SU-DHL-6 (cell line): ENCODE measurements at regions not wholly inside any gene's neighbourhood (a gene's known extent, or its start where the extent isn't known, plus 50 kb on each side); places are given as distances from the start of the nearest gene placed in this dataset.

ENCODE experiments used
- H2AFZ ChIP-seq: fragments of 200-600 bp; sonication (generic); 2 replicates; pipeline ENCODE4 v1.6.1; 2014; ENCODE audit warnings: low read depth, mild to moderate bottlenecking, moderate library complexity, mixed read lengths, antibody characterized with exemption, low read length; ENCODE audit not compliant: severe bottlenecking
- H3F3A ChIP-seq: fragments of 200-600 bp; shearing (Covaris generic); 2 replicates; pipeline ENCODE4 v1.6.0; 2016; ENCODE audit warnings: antibody characterized with exemption, mild to moderate bottlenecking; ENCODE audit not compliant: insufficient read depth
- H3K27ac ChIP-seq: fragments of 200-600 bp; sonication (generic); 2 replicates; pipeline ENCODE4 v1.5.1; 2016; ENCODE audit warnings: low read depth, mild to moderate bottlenecking, low read length, moderate library complexity, mixed read lengths
- H3K27me3 ChIP-seq: fragments of 200-600 bp; sonication (generic), shearing (Covaris generic); 2 replicates; pipeline ENCODE4 v1.6.0; 2014; ENCODE audit warnings: mild to moderate bottlenecking, low read length
- H3K36me3 ChIP-seq: fragments of 200-600 bp; sonication (generic); 2 replicates; pipeline ENCODE4 v1.6.1; 2014; ENCODE audit warnings: mild to moderate bottlenecking, low read length, mixed read lengths
- H3K4me2 ChIP-seq: fragments of 300-600, 200-600 bp; shearing (Covaris generic), sonication (generic); 2 replicates; pipeline ENCODE4 v1.6.0; 2014; ENCODE audit warnings: low read length, low read depth, mild to moderate bottlenecking; ENCODE audit not compliant: poor library complexity, severe bottlenecking
- H3K4me3 ChIP-seq: fragments of 200-600 bp; sonication (generic); 2 replicates; pipeline ENCODE4 v1.5.1; 2014; ENCODE audit warnings: antibody characterized with exemption, low read length, mild to moderate bottlenecking, mixed read lengths; ENCODE audit not compliant: insufficient read depth, poor library complexity, severe bottlenecking
- H3K79me2 ChIP-seq: fragments of 200-600 bp; sonication (generic); 2 replicates; pipeline ENCODE4 v1.6.1; 2014; ENCODE audit warnings: mild to moderate bottlenecking, low read length, moderate library complexity; ENCODE audit not compliant: insufficient read depth
- H3K9ac ChIP-seq: fragments of 200-600 bp; sonication (generic); 2 replicates; pipeline ENCODE4 v1.7.0; 2014; ENCODE audit warnings: mild to moderate bottlenecking, low read length
- H3K9me2 ChIP-seq: fragments of 200-600 bp; sonication (generic); replicated peaks from 2 replicates; pipeline ENCODE4 v1.6.1; 2014; ENCODE audit warnings: low read length; ENCODE audit not compliant: insufficient read depth
- H3K9me3 ChIP-seq: fragments of 200-600 bp; sonication (generic); 2 replicates; pipeline ENCODE4 v1.6.1; 2014; ENCODE audit warnings: low read length, mixed read lengths; ENCODE audit not compliant: insufficient read depth
- H4K20me1 ChIP-seq: fragments of 200-600 bp; sonication (generic); 2 replicates; pipeline ENCODE4 v1.6.1; 2014; ENCODE audit warnings: low read depth, mild to moderate bottlenecking, antibody characterized with exemption, low read length, moderate library complexity, mixed read lengths
- CTCF ChIP-seq: fragments of 200-600 bp; sonication (generic); IDR thresholded peaks from one replicate; pipeline ENCODE4 v1.5.1; 2017; ENCODE audit warnings: antibody characterized with exemption, mild to moderate bottlenecking, low read length, moderate library complexity; ENCODE audit not compliant: insufficient read depth, poor library complexity, severe bottlenecking
- EZH2phosphoT487 ChIP-seq: fragments of 200-600 bp; sonication (generic), shearing (Covaris generic); conservative IDR thresholded peaks from 2 replicates; pipeline ENCODE4 v1.6.1; 2018; ENCODE audit warnings: mild to moderate bottlenecking, antibody characterized with exemption, low read length, moderate library complexity, mixed read lengths

GRCh38 chr10:60677531-60678129, 100.6 kb upstream of the CDK1 start:
- Histone ChIP-seq H3F3A (no peaks in the 10 kb centered on the region), H2AFZ (no peak overlapping the region), H3K9me2 (no peaks in the 10 kb centered on the region), H3K4me3 (no peak overlapping the region), H3K36me3 (no peaks in the 10 kb centered on the region), H3K9ac (no peak overlapping the region), H3K4me2 (no peak overlapping the region), H3K79me2 (no peaks in the 10 kb centered on the region), H3K9me3 (no peaks in the 10 kb centered on the region), H4K20me1 (no peaks in the 10 kb centered on the region), H3K27me3 (no peaks in the 10 kb centered on the region), H3K27ac (no peak overlapping the region)
- TF ChIP-seq CTCF (no peak), EZH2phosphoT487 (no peak)

GRCh38 chr10:60675236-60675635, 103.0 kb upstream of the CDK1 start:
- no peak overlapping the region for H3K27ac ChIP-seq
- no peak overlapping the region for H2AFZ ChIP-seq
- no peak for TF ChIP-seq CTCF
- TF ChIP-seq EZH2phosphoT487: no peak
- H3K79me2 ChIP-seq: no peaks in the 10 kb centered on the region
- H3K4me3 ChIP-seq: no peak overlapping the region
- no peak overlapping the region for H3K9ac ChIP-seq
- no peaks in the 10 kb centered on the region for H3K9me2 ChIP-seq
- H3F3A ChIP-seq: no peaks in the 10 kb centered on the region
- no peak overlapping the region for H3K4me2 ChIP-seq
- H3K9me3 ChIP-seq: no peaks in the 10 kb centered on the region
- H3K36me3 ChIP-seq: no peaks in the 10 kb centered on the region
- no peaks in the 10 kb centered on the region for H4K20me1 ChIP-seq
- H3K27me3 ChIP-seq: no peaks in the 10 kb centered on the region

- H3K27ac ChIP-seq: no peak overlapping the region
These were observed 108.8 kb upstream of the CDK1 start for GRCh38 chr10:60669501-60669900.

More at GRCh38 chr10:60669501-60669900, 108.8 kb upstream of the CDK1 start:
- Histone ChIP-seq H3K9me2 (no peaks in the 10 kb centered on the region), H3F3A (no peaks in the 10 kb centered on the region), H2AFZ (no peak overlapping the region), H3K4me2 (no peak overlapping the region), H3K9me3 (no peaks in the 10 kb centered on the region), H4K20me1 (no peaks in the 10 kb centered on the region), H3K9ac (no peak overlapping the region), H3K4me3 (no peak overlapping the region), H3K36me3 (no peaks in the 10 kb centered on the region), H3K27me3 (no peaks in the 10 kb centered on the region), H3K79me2 (no peaks in the 10 kb centered on the region)
- TF ChIP-seq EZH2phosphoT487 (no peak), CTCF (no peak)
